VCaP (cell line): ENCODE measurements at regions not wholly inside any gene's neighbourhood (a gene's known extent, or its start where the extent isn't known, plus 50 kb on each side); places are given as distances from the start of the nearest gene placed in this dataset.

Source experiments
- H3K27ac ChIP-seq: fragments of 450-650 bp; 2 replicates; pipeline ENCODE4 v1.5.1; 2017
- TF ChIP-seq, protein P1 (sequence below): fragments of 450-650 bp; conservative IDR thresholded peaks from 2 replicates; pipeline ENCODE4 v1.5.1; 2017; ENCODE audit warnings: mild to moderate bottlenecking, moderate library complexity

DNA sequence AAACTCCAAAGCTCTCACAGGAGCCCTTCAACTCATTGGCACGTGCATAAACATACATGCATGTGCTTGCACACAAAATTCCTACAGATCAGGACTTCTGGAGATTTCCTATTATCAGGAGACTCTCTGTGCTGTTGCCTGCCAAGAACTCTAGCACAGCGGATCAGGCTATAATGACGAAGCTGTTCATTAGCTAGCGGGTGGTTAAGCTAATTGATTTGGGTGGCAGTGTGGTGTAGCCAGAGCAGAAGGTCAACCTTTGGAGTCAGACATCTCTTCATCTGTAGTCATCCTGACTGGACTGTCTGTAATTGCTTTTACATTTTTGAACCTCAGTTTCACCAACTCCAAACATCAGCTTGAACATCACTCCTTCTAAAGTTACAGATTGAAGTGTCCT lies 69.0 kb downstream of the KIF2B start:
- TF ChIP-seq, protein P1, sequence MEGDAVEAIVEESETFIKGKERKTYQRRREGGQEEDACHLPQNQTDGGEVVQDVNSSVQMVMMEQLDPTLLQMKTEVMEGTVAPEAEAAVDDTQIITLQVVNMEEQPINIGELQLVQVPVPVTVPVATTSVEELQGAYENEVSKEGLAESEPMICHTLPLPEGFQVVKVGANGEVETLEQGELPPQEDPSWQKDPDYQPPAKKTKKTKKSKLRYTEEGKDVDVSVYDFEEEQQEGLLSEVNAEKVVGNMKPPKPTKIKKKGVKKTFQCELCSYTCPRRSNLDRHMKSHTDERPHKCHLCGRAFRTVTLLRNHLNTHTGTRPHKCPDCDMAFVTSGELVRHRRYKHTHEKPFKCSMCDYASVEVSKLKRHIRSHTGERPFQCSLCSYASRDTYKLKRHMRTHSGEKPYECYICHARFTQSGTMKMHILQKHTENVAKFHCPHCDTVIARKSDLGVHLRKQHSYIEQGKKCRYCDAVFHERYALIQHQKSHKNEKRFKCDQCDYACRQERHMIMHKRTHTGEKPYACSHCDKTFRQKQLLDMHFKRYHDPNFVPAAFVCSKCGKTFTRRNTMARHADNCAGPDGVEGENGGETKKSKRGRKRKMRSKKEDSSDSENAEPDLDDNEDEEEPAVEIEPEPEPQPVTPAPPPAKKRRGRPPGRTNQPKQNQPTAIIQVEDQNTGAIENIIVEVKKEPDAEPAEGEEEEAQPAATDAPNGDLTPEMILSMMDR = no peak
- H3K27ac ChIP-seq = no peak overlapping the region

DNA sequence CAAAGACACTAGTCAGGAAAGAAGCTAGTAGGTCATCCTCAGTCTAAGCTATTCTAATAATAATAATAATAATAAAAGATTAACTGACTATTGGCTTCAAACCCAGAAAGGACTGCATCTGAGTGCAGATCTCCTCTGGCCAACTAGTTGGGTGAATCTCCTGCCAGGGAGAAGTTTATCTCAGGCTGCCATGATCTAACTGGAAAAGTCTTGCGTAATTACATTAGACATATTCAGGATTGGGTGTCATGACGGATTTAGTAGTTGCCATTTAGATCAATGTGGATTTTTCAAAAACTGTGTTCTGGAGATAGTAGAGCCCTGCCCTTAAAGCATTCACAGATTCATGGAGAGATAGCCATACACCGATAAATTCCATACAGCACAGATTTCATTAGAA lies 69.5 kb downstream of the KIF2B start:
- no peak overlapping the region for H3K27ac ChIP-seq
- TF ChIP-seq, protein P1 = no peak

DNA sequence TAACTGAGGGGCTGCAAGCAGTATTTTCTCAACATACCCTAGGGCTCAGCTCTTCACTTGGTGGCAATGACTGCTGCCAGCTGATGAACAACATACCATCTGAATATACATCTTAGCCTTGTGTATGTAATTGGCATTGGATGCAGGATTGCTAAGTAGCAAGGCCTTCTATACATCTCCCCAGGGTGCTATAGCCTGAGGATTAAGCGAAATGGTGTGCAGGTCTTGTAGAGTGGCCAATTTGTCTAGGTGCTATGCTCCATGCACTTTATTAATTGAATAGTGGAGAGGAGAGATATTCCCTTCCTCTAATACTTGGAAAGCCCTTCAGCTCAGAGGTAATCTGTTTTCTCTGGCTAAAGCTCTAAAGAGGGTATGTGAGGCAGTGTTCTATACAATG lies 71.9 kb downstream of the KIF2B start:
- TF ChIP-seq, protein P1 = no peak
- no peak overlapping the region for H3K27ac ChIP-seq

DNA sequence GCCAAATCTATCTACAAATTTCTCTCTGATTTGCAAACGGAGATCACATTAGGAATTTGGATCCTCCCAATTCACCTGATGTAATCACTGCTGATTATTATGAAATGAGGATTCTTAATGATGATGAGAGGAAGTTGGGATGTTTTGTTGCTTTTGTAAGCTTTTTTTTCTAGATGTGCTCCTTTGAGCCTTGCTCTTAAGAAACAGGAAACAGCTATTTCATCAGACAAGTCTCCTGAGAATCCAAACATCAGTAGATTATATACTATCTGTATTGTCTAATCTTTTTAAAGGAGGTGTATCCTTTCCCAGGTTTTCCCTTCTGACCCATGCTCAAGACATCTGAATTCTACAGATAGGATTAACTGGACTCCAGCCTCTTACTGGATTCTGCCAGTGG lies 73.3 kb downstream of the KIF2B start:
- H3K27ac ChIP-seq = no peak overlapping the region
- TF ChIP-seq, protein P1 = no peak

DNA sequence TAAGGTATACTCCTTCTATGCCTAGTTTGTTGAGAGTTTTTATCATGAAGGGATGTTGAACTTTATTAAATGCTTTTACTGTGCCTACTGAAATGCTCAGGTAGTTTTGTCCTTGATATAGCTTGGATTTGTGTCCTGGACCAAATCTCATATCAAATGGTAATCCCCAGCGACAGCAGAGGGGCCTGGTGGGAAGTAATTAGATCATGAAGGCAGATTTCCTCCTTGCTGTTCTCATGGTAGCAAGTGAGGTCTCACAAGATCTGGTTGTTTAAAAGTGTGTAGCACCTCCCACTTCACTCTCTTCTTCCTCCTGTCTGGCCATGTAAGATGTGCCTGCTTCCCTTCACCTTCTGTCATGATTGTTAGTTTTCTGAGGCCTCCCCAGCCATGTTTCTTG lies 78.2 kb downstream of the KIF2B start:
- TF ChIP-seq, protein P1 = no peak
- no peak overlapping the region for H3K27ac ChIP-seq

DNA sequence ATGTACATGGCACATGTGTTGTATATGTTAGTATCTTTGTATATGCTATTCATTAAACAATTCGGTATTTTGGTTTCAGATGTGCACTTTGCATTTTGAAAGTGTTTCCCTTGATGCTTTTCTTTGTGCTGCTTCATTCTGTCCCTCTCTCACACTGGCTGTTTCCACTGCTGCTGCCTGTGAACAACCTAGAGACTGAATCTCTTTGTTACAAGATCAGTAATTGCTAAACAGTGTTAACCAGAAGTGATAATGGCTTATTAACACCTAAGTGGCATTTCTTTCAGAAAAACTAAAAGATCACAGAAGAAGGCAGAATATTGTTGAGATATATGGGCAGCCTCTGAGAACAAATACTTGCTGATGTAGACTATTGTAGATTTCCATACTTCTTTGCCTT lies 84.7 kb downstream of the KIF2B start:
- TF ChIP-seq, protein P1 = no peak
- H3K27ac ChIP-seq = no peak overlapping the region

DNA sequence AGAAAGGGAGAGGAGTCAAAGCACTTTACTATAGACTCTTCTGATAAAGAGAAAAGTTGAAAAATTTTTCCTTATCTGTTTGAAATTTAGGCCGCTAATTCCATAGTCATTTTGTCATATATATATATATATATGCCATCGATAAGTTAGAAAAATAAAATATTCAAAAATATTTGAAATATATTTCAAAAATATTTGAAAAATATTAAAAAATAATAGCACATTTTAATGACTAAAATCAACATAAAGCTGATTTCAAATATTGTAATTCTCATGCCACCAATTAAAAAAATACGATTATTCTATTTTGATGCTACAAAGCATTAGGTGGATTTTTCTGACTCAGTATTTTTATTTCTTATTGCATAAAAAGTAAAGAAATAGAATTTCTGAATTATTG lies 87.1 kb downstream of the KIF2B start:
- TF ChIP-seq, protein P1 = no peak
- H3K27ac ChIP-seq = no peak overlapping the region

DNA sequence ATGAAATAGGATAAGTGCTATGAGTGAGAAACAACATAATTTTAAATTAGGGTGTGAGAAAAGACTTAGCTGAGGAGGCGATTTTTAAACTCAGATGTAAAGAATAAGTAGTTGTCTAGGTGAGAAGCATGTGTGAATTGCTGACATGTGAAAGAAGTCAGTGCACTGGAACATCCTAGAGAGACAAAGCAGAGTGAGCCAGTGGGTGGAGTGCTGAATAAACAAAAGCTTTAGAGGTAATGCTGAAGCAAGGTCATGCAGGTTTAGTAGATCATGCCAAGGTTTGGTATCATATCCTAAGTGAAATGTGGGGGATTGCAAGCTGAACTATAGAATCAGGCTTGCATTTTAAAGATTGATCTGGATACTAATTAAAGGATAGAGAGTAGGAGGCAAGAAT lies 89.4 kb downstream of the KIF2B start:
- TF ChIP-seq, protein P1 = no peak
- H3K27ac ChIP-seq = no peak overlapping the region
